NCI-H146 treated with DMSO at 0.1 percent for 48 hours (cell line): ENCODE measurements at regions not wholly inside any gene's neighbourhood (a gene's known extent, or its start where the extent isn't known, plus 50 kb on each side); places are given as distances from the start of the nearest gene placed in this dataset.
A peak's percentile ranks its signal among the peaks of the same experiment; 100 is the strongest.

Experiments used
- DNase-seq: peaks from one replicate; lab custom pipeline; 2025; ENCODE audit not compliant: unreplicated experiment; lab: John Stamatoyannopoulos, UW

DNA sequence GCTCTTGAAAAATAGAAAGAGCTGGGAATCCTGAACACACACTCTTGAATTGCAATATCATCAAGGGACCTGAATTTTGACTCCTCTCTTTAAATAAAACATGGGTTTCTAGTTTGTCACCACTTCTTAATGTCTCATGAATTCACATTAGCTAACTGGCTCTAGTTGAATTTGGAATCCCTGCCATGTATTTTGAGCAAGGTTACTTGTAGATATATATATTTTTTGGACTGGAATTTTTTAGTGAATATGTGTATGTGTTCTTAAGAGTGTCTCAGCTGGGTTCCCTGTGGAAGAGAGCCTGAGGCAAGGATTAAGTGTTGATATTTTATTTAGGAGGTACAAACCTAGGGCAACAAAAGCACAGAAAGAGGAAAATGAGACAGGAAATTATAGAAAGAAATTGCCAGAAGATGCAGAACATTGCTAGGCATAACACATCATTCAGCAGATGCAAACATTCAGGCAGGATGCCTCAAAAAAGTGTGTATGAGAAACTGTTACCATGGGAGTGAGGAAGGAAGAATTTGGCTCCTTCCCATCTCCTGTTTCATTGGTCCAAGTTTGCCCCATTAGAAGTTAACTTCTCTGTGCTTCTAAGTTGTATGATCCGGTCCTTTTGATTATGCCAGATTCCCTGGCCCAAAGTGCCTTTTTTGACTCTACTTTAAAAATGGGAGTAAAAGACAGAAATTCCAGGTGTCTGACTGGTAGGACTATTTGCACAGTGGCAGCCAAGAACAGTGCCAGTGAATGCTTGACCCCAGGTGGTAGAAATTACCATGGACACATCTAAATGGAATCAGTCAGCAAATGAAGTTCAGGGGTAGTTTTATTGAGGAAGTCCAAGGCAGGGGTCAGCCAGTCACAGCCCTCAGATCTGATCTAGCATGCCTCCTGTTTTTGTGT, 253.7 kb upstream of the TGFBR2 start:
- peak; percentile 66 for DNase-seq

DNA sequence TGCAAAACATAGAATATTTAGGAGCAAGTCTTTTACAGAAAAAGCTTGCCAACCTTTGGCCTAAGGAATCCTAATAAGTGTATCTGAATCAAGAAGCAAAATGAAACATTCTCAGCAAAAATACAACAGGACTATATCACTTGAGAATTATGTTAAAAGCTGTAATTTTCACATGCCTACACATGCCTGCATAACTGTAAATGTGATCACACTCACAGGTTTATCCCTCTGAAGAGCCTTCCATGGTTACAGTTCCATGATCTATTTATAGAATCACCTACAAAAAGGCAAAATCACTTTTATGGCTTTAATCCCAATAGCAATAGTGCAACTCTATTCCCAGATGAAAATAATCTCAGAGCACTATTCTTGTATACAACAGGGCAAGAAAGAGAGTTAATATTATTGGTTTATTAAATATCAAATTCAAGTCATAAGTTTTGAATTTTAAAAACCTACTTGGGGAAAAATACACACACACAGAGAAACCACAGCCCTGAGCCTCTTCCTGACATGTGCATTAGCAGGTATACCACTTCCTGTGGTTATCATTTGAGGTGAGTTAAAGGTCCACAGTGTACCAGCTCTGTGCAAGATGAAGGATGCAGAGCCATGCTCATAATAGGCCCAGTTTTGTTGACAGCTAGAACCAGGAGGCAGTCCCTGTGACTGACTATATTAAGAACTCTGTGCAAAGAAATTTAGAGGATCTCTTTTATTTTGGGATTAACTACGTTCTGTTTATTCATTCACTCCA, 252.5 kb upstream of the TGFBR2 start:
- no peak for DNase-seq

DNA sequence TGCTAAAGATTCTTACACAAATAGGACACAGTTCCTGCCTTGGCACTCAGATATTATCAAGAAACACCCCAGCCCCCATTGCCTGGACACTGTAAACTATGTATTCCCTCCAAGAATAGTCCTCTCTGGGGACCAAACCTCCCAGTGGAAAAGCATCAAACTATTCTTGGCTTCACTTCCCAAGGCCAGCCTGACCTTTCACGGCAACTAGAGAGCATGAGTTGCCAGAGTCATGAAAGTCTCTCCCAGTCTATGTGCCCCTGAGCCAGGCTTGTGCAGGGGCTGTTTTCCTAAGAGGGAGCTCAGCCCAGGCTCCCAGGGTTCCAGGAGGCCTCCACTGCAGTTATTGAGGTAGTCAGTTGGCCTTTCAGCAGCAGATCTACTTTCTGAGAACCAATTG, 251.9 kb upstream of the TGFBR2 start:
- DNase-seq, result no peak

DNA sequence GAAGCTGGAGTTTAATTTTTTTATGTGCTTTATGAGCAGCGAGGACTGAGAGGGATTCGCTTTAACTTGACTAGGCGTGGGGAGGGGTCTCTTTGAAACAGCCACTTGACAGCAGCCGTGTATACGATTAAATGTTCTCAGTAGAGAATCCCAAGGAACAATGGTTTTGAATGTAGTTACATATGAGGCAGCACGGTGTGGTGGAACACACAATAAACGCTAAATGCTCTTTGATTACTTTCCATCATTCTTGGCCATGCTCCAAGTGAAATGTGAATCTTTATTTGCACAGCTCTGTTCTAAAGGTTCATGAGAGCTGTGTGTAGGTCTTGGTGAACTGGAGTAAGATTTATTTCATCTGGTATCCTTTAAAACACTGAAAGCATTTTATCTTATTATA, 251.4 kb upstream of the TGFBR2 start:
- DNase-seq, result peak; percentile 87

DNA sequence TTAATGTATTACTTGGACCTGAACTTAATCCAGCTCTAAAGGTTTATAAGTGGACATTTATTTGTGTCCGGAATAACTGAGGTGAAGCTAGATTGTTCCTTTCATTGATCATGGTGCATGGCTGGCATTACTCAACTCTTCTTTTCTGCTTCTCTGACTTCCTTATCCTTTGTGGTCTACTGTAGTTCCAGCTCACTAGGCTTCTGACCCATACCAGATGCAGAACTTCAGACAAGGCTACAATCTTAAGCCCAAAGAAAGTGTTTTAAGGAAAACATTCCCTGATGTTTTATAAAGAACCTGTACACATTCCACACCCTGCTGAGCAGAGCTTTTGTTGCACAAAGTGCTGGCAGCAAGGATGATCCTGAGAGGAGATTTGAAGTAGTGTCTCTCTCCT, 250.8 kb upstream of the TGFBR2 start:
- no peak for DNase-seq

DNA sequence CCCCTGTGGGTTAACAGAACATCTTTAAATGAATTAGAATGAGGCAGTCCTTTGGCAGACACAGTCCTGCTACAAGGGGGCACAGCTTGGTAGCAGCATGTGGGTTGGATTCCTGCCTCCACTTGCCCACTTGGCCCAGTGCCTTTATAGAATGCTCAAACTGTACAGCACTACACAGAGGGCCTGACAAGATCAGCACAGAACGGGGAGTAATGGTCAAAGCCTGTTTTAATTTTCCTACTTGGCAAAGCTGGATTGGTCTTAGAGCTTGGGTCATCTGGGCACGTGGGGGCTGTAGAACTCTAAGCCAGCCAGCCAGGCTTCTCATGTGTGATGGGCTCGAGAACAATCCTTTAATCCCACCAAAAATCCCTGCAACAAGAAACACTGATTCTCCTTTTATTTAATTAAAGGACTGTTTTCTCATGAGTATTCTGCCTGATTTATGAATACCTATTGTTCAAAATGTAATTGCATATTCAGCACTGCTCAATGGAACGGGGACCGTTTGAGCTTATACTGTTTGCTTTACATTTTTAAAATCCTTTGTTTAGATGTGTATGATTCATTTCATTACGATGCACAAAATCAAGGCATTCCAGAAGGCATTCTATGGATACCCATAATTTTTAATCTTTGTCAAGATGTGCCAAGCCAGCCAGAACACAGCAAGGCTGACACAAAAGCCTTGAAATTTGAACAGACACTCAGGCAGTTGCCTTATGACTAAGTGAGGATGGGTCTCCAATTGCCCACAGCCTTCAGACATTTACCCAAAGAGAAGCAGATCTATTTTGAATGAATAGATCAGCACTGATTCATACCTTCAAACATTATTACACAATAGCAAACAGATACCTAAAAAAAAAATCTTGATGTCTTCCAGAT, 249.3 kb upstream of the TGFBR2 start:
- DNase-seq, result no peak

DNA sequence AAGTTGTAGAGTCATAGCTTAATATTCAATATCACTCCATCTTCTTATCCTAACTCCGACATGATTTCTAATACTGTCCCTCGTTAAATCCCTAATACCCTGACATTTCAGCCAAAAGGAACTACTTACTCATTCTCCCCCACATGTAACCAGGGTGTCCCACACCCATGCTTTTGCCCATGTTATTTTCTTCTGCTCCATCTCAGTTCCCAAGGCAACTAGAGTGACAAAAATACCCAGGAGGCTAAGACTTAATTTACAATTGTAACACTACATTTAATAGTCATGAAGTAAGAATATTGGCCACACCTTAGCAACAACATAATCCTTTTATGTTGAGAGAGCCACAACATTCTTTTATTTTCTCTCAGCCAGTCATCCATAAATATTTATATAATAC, 248.5 kb upstream of the TGFBR2 start:
- DNase-seq, result no peak

DNA sequence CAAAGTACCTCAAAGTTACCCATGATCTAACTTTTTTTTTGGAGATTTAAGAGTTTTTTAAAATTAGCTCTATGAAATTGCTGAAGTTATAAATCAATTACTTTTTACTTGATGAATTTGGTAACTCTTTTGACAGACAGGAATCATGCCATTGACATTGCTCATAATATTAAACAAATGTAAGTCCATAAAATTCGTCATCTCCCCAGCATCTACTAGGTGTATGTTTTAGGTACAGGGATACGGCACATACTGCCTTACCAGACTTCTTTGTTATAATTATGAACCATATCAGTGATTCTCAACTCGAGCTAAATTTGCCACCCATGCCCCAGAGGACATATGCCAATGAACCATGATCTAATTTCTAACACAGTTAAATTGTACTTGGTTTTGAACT, 247.5 kb upstream of the TGFBR2 start:
- DNase-seq, result no peak

DNA sequence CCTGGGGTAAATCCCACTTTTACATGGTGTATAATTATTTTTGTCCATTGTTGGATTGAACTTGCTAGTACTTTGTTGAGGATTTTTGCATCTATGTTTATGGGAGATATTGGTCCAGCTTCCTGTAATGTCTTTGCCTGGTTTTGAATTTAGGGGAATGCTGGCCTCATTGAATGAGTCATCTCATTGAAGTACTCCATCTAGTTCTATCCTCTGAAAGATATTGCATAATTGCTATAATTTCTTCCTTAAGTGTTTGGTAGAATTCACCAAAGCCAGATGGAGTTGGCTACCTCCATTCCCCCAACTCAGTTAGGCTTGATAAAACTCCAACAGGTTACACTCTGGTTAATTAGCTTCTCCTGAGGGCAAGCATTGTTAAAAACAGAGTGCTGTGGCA, 237.4 kb upstream of the TGFBR2 start:
- DNase-seq, result no peak

DNA sequence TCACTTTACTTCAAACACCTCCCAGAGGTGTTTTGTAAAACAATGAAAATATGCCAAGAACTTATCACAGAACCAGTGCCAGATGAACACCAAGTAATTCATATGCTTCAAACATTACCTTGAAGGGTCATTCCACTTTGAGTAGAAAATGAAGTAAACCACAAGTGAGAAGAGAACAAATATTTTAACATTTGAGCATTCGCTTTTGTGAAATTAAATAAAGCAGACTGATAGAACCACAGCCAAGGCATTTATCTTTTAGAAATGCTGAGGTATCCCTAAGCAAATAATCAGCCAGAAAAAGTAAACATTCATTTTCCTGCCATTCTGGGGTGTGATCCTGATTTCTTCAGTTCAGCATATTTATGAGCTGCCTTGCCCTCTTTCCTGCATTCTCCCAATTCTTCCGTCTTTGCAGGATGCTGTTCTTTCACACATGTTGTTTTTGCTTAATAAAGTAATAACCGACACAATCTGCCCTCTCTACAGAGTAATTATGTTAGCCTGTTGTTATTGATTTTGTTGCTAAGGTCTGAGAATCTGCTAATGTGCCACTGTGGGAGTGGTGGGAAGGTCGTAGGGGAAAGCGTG, 235.6 kb upstream of the TGFBR2 start:
- DNase-seq, result no peak

DNA sequence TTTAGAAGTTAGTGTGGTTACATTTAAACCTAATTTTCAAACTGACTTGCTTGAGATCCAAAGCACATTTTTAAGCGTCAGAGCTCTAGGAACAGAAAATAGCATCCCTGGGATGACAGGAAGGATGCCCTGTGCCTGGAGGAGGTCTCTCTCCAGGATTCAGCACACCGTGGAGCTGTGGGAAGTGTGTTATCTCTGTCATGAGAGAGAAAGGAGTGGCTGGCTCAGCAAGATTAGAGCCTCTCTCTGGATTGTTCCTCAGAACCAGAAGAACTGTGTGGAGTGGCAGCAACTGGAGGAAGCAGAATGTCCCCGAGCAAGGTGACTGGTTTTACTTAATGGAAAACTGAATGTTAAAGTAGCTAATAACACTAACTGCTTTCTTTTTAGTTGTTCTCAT, 233.6 kb upstream of the TGFBR2 start:
- no peak for DNase-seq

DNA sequence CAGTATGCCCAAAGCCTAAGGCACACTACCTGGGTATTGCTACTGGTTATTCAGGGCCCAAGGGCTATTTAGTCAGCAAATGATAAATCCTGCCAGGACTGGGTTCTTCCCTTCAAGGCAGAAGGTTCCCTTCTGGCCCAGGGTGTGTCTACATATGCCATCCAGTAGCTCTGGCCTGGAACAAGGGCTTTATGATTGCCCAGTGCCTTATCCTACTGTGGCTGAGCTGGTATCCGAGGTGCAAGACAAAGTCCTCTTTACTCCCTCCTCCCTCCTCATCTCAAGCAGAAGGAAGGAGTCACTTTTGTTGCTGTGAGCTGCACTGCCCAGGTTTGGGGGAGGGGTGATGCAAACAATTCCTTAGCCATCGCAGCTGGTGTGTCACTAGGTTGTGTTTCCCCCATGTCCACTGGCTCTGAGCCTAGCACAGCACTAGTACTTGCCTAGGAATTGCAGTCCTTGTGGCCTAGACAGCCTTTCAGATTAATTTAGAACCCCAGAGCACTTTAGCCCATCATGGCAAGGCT, 221.8 kb upstream of the TGFBR2 start:
- DNase-seq, result no peak

DNA sequence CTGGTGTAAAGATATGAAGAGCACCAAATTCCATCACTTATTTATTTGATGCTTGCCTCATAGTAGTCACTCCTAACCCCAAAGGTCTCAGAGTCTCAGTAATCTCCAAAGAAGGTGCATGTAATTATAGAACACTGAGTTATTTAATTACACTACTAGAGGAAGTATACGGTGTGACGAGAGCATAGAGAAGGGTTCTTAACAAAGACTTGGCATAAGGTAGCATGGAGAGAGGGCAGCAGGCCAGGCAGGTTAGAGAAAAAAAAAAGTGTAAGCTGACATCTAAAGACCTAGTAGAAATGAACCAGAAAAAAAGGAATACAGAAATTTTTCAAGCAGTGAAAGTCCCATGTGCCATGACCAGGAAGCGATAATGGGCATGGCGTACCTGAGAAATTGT, 213.3 kb upstream of the TGFBR2 start:
- no peak for DNase-seq

DNA sequence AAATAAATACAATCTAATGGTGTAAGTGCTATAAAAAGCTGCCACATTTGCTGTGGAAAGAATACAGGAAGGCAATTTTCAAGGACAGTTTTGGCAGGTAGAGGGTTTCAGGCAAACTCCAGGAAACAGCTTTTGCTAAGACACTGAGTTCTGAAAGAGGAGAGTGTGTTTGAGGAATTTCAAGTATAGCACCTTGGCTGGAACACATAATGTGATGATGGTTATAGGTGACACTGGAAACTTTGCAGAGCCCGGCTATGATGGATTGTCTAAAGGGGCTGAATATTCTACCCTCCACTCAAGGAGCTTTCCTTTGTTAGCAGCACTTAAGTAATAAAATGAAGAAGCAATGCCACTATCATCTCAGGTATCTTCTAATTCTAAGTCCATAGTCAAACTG, 209.4 kb upstream of the TGFBR2 start:
- no peak for DNase-seq

DNA sequence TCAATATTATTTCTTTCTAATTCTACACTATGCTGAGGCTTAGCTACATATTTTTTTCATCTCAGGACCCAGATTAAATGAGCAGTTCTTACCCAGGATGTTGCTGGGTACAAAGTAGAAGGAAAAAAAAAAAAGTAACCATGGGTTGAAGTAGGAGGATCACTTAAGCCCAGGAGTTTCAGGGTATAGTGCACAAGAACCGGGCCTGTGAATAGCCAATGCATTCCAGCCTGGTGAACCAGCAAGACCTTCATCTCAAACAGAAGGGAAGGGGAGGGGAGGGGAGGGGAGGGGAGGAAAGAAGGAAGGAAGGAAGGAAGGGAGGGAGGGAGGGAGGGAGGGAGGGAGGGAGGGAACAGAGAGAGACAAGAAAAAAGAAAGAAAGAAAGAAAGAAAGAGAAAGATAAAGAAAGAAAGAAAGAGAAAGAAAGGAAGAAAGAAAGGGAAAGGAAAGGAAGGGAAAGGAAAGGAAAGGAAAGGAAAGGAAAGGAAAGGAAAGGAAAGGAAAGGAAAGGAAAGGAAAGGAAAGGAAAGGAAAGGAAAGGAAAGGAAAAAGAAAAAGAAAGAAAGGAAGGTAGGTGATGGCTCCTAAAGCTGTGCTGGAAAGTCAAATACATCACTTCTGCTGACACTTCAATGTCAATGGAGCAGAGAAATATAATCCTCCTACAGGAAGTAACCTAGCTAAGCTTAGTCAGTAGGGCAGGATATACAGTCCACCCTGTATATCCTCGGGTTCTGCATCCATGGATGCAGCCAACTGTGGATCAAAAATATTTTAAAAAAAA, 206.8 kb upstream of the TGFBR2 start:
- no peak for DNase-seq

DNA sequence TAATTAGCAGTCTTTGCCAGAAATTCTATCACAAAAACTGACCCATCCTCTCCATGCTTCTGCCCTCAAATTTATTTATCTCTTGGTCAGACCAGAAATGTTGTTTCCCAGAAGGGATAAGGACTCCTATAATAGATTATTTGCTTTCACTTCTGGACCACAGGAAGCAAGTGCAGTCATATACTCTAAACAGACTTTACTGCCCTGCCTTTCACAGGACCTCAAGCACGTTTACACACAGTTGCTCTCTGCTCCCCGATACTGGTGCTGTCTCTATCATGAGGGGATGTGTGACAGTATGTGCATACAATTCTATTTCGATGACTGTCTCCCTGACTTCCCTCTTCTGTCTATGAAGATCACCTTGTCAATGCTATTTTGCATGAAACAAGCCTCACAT, 205.5 kb upstream of the TGFBR2 start:
- DNase-seq, result no peak

DNA sequence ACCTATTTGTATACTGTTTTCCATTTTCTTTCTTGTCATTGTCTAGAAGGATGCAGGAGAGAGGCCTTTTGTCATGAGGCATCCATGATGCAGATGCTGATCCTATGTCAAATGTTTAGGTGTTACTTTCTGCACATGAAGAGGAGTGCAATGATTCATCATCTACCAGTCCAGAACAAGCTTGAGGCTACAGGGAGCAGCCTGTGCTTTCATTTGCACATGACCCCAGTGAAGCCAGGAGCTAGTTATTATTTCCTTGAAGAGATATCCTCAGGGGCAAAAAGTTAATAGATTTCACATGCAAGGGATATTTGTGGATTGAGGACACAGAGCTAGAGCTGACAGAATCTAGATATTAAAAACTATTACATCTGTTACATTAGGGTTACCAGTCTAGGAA, 204.4 kb upstream of the TGFBR2 start:
- DNase-seq, result no peak

DNA sequence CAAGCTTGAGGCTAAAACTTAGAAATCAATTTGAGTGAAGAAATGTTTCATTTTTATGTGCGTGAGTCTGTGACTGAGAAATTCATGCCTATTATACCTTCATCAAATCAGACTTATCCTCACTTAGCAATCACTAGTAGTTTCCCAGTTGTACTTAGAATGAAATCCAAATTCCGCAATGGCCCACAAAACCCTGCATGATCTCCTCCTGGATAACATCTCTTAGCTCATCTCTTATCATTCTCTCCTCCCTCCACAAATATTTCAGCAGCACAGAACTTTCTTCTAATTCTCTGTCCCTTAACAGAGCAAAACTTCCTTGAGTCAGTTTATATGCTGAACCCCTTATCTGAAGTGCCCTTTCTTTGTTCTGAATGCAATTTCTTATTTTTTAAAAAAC, 198.8 kb upstream of the TGFBR2 start:
- DNase-seq, result no peak

DNA sequence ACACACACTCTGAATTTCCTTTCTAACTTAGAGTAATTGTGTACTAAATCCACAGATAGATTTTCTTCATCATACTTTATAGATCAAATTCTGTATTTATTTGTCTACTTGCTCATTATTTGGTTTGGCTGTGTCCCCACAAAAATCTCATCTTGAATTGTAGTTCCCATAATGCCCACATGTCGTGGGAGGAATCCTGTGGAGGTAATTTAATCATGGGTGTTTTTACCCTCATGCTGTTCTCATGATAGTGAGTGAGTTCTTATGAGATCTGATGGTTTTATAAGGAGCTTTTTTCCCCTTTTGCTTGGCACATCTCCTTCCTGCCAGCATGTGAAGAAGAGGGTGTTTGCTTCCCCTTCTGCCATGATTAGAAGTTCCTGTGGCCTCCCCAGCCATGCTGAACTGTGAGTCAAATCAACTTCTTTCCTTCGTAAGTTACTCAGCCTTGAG, 198.3 kb upstream of the TGFBR2 start:
- DNase-seq, result no peak

DNA sequence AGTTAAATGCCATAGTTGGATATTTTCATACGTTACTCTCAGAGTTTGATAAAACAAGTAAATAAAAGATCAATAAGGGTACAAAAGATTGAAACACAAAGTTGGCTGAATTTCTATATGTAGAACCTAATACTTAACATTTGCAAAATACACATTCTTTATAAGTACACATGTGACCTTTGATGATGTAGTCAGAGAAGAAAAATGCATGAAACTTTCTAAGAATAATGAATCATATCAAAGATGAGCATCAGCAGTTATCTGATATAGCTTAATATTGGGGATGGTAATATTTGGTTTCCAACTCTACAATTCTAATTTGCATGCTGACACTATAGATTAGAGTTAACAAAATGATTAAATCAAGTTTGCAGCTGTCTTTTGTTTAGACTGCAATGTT, 188.0 kb upstream of the TGFBR2 start:
- no peak for DNase-seq
